GM21447 (cell line): ENCODE measurements at regions not wholly inside any gene's neighbourhood (a gene's known extent, or its start where the extent isn't known, plus 50 kb on each side); places are given as distances from the start of the nearest gene placed in this dataset.
"Not testable (repeated sequence)": the region's sequence is repeated elsewhere in the genome, so short reads cannot be mapped to it uniquely, and the experiment has no call there.

Experiments
- ATAC-seq: cut with Tn5 transposase; IDR thresholded peaks from one replicate; pipeline ENCODE4 v1.9.1; 2021; ENCODE audit not compliant: unreplicated experiment

- no peak for ATAC-seq
Measured at GRCh38 chr6:87772597-87773530, 70.8 kb upstream of the AKIRIN2 start.

- ATAC-seq = no peak
Measured at GRCh38 chr6:87767478-87767877, 65.4 kb upstream of the AKIRIN2 start.

GRCh38 chr6:87766211-87766610 is 64.2 kb upstream of the AKIRIN2 start:
- no peak for ATAC-seq

GRCh38 chr6:87763901-87764300 is 61.9 kb upstream of the AKIRIN2 start:
- no peak for ATAC-seq

GRCh38 chr6:87763276-87763675 is 61.2 kb upstream of the AKIRIN2 start:
- no peak for ATAC-seq

GRCh38 chr6:87762116-87762515 is 60.1 kb upstream of the AKIRIN2 start:
- ATAC-seq = no peak

- no peak for ATAC-seq
Measured at GRCh38 chr6:87757792-87758191, 55.8 kb upstream of the AKIRIN2 start.

GRCh38 chr6:87756858-87757257 is 54.8 kb upstream of the AKIRIN2 start:
- ATAC-seq = peak; percentile 98

GRCh38 chr6:87755708-87756671 is 54.0 kb upstream of the AKIRIN2 start:
- no peak for ATAC-seq

- no peak for ATAC-seq
Measured at GRCh38 chr6:87754828-87755227, 52.8 kb upstream of the AKIRIN2 start.

- ATAC-seq = no peak
Measured at GRCh38 chr6:87753131-87753685, 51.2 kb upstream of the AKIRIN2 start.

GRCh38 chr6:87752503-87752902 is 50.5 kb upstream of the AKIRIN2 start:
- not testable (repeated sequence) for ATAC-seq
